Chondrocyte (in vitro differentiated cells): ENCODE measurements at regions not wholly inside any gene's neighbourhood (a gene's known extent, or its start where the extent isn't known, plus 50 kb on each side); places are given as distances from the start of the nearest gene placed in this dataset.
"Not testable (repeated sequence)": the region's sequence is repeated elsewhere in the genome, so short reads cannot be mapped to it uniquely, and the experiment has no call there.

Experiments used
- DNase-seq: peaks from one replicate; pipeline ENCODE4 v3.0.0; 2021; ENCODE audit warnings: mixed read lengths, low spot score
- H3K27ac Mint-ChIP-seq: one replicate; pipeline ENCODE4 v1.8.0; 2021; ENCODE audit warnings: mild to moderate bottlenecking, moderate library complexity, mixed read lengths; ENCODE audit not compliant: unreplicated experiment
- H3K27me3 Mint-ChIP-seq: 2 replicates; pipeline ENCODE4 v1.8.0; 2021; ENCODE audit warnings: low read depth, mixed read lengths
- H3K36me3 Mint-ChIP-seq: 2 replicates; pipeline ENCODE4 v1.8.0; 2021; ENCODE audit warnings: low read depth, mixed read lengths
- H3K4me1 Mint-ChIP-seq: 2 replicates; pipeline ENCODE4 v1.8.0; 2021; ENCODE audit warnings: low read depth, mild to moderate bottlenecking, mixed read lengths
- H3K4me3 Mint-ChIP-seq: one replicate; pipeline ENCODE4 v1.8.0; 2021; ENCODE audit warnings: mild to moderate bottlenecking, moderate library complexity, mixed read lengths; ENCODE audit not compliant: unreplicated experiment
- H3K9me3 Mint-ChIP-seq: 2 replicates; pipeline ENCODE4 v1.8.0; 2021; ENCODE audit warnings: low read depth, mixed read lengths
- CTCF ChIP-seq: fragments of 200-600 bp; sonication (generic); IDR thresholded peaks from 2 replicates; pipeline ENCODE4 v1.5.0; 2021; ENCODE audit warnings: antibody characterized with exemption, mild to moderate bottlenecking, moderate library complexity

DNA sequence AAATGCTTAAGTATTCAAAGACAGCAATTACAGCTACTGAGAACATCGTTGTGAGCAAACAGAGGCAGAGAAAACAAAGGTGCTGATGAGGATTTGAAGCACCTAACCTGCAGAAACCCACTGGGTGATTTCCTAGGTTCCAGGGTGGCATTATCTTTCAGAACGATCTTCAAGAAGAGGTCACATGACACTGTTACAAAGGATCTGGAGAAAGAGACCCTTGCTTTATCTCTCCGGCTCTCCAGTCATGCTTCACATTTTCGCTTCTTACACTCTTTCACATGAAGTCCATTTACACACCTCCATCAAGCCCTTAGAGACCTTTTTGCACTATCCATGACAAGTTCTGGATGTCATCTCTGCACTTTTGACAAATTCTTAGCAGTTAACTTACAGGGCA lies 70.8 kb downstream of the GOLGA8B start:
- Mint-ChIP-seq H3K27me3 (peaks cover 37% of the 10 kb centered on the region), H3K4me3 (no peak overlapping the region), H3K9me3 (no peaks in the 10 kb centered on the region), H3K36me3 (peaks cover 2% of the 10 kb centered on the region), H3K4me1 (peaks cover 4% of the 10 kb centered on the region), H3K27ac (no peak overlapping the region)
- no peak for TF ChIP-seq CTCF
- no peak for DNase-seq

DNA sequence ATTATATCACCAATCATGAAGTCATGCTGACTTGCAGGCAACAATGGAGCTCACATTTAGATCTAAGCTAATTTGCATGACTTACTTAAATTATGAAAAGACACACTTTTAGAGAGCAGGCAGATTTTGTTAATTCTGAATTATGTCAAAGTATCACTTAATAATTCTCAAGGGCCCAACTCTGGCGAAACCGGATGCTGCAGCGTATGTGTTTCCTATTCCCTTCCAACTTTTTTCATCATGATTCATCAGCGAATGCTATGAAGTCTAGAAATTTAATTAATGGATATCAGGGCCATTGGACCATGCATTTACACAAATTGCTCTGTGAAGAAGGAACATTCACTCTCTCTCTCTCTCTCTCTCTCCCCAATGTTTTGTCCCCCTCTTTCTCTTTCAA lies 63.5 kb upstream of the GOLGA8A start:
- Mint-ChIP-seq H3K36me3 (no peaks in the 10 kb centered on the region), H3K27me3 (peaks cover 65% of the 10 kb centered on the region)
- DNase-seq, result no peak

GRCh38 chr15:34496207-34496995 lies 58.8 kb upstream of the GOLGA8A start:
- peaks cover 59% of the 10 kb centered on the region for H3K27me3 Mint-ChIP-seq
- H3K27ac Mint-ChIP-seq, result no peak overlapping the region
- TF ChIP-seq CTCF, result no peak
- H3K9me3 Mint-ChIP-seq, result peaks cover 4% of the 10 kb centered on the region
- no peaks in the 10 kb centered on the region for H3K4me1 Mint-ChIP-seq
- H3K4me3 Mint-ChIP-seq, result no peak overlapping the region
- DNase-seq, result no peak
- peaks cover 4% of the 10 kb centered on the region for H3K36me3 Mint-ChIP-seq

More for the DNA sequence above, 63.5 kb upstream of the GOLGA8A start:
- Mint-ChIP-seq H3K9me3 (no peaks in the 10 kb centered on the region), H3K4me1 (no peaks in the 10 kb centered on the region), H3K4me3 (no peak overlapping the region), H3K27ac (no peak overlapping the region)
- no peak for TF ChIP-seq CTCF

GRCh38 chr15:34495707-34496106 lies 58.1 kb upstream of the GOLGA8A start:
- not testable (repeated sequence) for H3K36me3 Mint-ChIP-seq, H3K9me3 Mint-ChIP-seq, H3K4me1 Mint-ChIP-seq, H3K4me3 Mint-ChIP-seq, H3K27ac Mint-ChIP-seq
- peaks cover 61% of the 10 kb centered on the region for H3K27me3 Mint-ChIP-seq
- DNase-seq, result peak; percentile 79

GRCh38 chr15:34494084-34494399 lies 56.4 kb upstream of the GOLGA8A start:
- no peak overlapping the region for H3K27ac Mint-ChIP-seq
- peaks cover 4% of the 10 kb centered on the region for H3K9me3 Mint-ChIP-seq
- H3K27me3 Mint-ChIP-seq, result peaks cover 58% of the 10 kb centered on the region
- no peak for DNase-seq
- peaks cover 4% of the 10 kb centered on the region for H3K4me1 Mint-ChIP-seq
- H3K4me3 Mint-ChIP-seq, result no peak overlapping the region
- TF ChIP-seq CTCF, result no peak
- H3K36me3 Mint-ChIP-seq, result peaks cover 9% of the 10 kb centered on the region

GRCh38 chr15:34493001-34493400 lies 55.4 kb upstream of the GOLGA8A start:
- Mint-ChIP-seq H3K4me1 (peaks cover 4% of the 10 kb centered on the region), H3K27me3 (peaks cover 59% of the 10 kb centered on the region), H3K4me3 (no peak overlapping the region), H3K27ac (no peak overlapping the region), H3K36me3 (peaks cover 9% of the 10 kb centered on the region), H3K9me3 (peaks cover 4% of the 10 kb centered on the region)
- no peak for DNase-seq
- no peak for TF ChIP-seq CTCF

- H3K27me3 Mint-ChIP-seq, result peaks cover 55% of the 10 kb centered on the region
- H3K9me3 Mint-ChIP-seq, H3K27ac Mint-ChIP-seq, H3K4me1 Mint-ChIP-seq, DNase-seq, H3K36me3 Mint-ChIP-seq, H3K4me3 Mint-ChIP-seq: not testable (repeated sequence)
Measured at GRCh38 chr15:34491488-34491887, 53.9 kb upstream of the GOLGA8A start.
